B cell (primary cell): ENCODE measurements at regions not wholly inside any gene's neighbourhood (a gene's known extent, or its start where the extent isn't known, plus 50 kb on each side); places are given as distances from the start of the nearest gene placed in this dataset.

ENCODE experiments used
- EZH2 ChIP-seq: IDR thresholded peaks from 2 replicates; pipeline ENCODE4 v1.6.1; 2012; ENCODE audit warnings: borderline replicate concordance, low read depth, mild to moderate bottlenecking, moderate library complexity, low read length; ENCODE audit not compliant: insufficient read depth, poor library complexity, severe bottlenecking
- TF ChIP-seq, protein P1 (sequence below): fragments of 200-600 bp; IDR thresholded peaks from one replicate; pipeline ENCODE4 v1.8.0; 2022; ENCODE audit warnings: antibody characterized with exemption, mild to moderate bottlenecking

GRCh38 chr13:62432295-62432694 lies 1016.6 kb upstream of the PCDH20 start:
- TF ChIP-seq, protein P1, sequence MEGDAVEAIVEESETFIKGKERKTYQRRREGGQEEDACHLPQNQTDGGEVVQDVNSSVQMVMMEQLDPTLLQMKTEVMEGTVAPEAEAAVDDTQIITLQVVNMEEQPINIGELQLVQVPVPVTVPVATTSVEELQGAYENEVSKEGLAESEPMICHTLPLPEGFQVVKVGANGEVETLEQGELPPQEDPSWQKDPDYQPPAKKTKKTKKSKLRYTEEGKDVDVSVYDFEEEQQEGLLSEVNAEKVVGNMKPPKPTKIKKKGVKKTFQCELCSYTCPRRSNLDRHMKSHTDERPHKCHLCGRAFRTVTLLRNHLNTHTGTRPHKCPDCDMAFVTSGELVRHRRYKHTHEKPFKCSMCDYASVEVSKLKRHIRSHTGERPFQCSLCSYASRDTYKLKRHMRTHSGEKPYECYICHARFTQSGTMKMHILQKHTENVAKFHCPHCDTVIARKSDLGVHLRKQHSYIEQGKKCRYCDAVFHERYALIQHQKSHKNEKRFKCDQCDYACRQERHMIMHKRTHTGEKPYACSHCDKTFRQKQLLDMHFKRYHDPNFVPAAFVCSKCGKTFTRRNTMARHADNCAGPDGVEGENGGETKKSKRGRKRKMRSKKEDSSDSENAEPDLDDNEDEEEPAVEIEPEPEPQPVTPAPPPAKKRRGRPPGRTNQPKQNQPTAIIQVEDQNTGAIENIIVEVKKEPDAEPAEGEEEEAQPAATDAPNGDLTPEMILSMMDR = no peak
- no peak for TF ChIP-seq EZH2
